Vagina (tissue), 2 donors: ENCODE measurements at regions not wholly inside any gene's neighbourhood (a gene's known extent, or its start where the extent isn't known, plus 50 kb on each side); places are given as distances from the start of the nearest gene placed in this dataset.

Experiments
- CTCF ChIP-seq, 3 experiments: fragments of 450-650 bp in 2 of 3; fragments of 200-600 bp in 1 of 3; sonication (generic) in 1 of 3; IDR thresholded peaks; one replicate each; pipeline ENCODE4 v1.5.1; 2017 to 2019; ENCODE audit warnings: antibody characterized with exemption in 3 of 3, mild to moderate bottlenecking in 2 of 3, moderate library complexity in 2 of 3
- POLR2AphosphoS5 ChIP-seq, 2 donors: sonication (generic); formaldehyde crosslinking; IDR thresholded peaks; one replicate each; pipeline ENCODE4 v1.9.0; 2017; ENCODE audit warnings: antibody characterized with exemption in 2 of 2, mild to moderate bottlenecking in 2 of 2, low read depth in 1 of 2; ENCODE audit not compliant: insufficient read depth in 1 of 2

- no peak for TF ChIP-seq POLR2AphosphoS5 (IDR thresholded peaks at IDR 0.05; ENCODE audit: insufficient read depth in 1 of 2, low read depth in 1 of 2)
- no peak for TF ChIP-seq CTCF (IDR thresholded peaks at IDR 0.05)
Observed at GRCh38 chr18:11224153-11224552, 74.8 kb upstream of the PIEZO2 start.
